MV-4-11 (cell line): ENCODE measurements at regions not wholly inside any gene's neighbourhood (a gene's known extent, or its start where the extent isn't known, plus 50 kb on each side); places are given as distances from the start of the nearest gene placed in this dataset.

ENCODE experiments used
- DNase-seq: peaks from one replicate; lab custom pipeline; 2025; lab: John Stamatoyannopoulos, UW

DNA sequence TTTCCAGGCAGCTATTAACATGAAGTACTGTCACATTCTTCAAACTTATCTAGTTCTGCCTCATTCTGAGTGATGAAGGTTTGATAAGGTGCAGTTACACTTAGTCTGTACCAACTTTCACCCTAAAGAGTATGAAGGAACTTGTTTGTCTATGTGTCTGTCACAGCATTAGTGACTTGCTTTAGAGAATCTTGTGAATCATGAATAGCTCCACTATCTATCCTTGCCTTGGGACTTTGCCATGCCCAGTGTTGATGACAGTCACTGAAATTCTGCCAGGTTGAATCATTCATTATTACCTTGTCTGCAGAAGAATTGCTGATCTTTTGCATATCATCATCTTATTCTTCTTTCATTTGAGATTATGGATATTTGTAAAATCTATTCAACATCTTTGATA is 50.9 kb upstream of the A1CF start:
- DNase-seq, result no peak

DNA sequence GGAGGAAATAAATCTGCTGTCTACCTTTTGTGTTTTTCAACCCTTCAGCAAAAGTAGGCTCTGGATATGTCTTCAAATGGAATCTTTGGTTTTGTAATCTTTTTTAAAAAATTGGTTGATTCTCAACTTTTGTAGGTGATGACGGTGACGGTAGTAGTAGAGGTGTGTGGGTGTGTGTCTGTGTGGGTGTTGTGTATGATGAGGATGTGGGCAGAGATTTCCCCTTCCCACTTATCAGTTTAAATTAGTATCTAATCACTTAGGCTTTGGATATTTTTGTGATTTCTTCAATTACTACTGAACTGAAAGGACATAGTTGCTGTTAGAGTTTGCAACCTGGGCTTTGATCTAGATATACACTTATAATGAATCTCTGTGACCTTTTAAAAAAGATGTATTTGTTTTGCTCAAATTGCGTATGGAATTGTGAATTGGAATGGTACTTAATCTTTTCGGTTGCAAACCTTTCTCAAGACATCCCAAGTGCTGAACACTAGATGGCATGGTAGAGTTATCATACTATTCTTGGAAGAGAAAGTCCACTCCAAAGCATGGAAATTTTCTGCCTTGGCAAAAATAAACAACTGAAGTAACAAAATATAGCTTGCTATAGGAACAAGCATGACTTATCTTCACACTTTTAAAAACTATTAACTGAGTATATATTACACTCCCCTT is 51.9 kb upstream of the A1CF start:
- DNase-seq, result no peak

DNA sequence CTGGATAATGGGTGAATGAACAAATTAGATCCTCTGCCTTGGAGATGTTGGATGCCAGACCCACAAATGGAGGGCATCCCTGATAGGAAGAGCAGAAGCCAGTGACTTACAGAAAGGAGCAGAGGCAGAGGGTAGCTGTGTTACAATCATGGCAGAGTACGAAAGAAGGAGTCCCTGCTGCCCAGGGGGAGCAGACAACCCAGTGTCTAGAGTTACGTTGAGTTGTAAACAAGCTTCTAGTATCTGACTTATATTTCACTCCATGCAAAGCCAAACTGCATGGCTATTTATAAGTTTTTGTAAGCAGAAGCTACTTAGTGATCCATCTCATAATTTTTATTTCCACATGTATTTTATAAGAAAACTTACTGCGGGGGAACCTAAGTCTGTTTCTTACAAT is 56.2 kb upstream of the A1CF start:
- no peak for DNase-seq

DNA sequence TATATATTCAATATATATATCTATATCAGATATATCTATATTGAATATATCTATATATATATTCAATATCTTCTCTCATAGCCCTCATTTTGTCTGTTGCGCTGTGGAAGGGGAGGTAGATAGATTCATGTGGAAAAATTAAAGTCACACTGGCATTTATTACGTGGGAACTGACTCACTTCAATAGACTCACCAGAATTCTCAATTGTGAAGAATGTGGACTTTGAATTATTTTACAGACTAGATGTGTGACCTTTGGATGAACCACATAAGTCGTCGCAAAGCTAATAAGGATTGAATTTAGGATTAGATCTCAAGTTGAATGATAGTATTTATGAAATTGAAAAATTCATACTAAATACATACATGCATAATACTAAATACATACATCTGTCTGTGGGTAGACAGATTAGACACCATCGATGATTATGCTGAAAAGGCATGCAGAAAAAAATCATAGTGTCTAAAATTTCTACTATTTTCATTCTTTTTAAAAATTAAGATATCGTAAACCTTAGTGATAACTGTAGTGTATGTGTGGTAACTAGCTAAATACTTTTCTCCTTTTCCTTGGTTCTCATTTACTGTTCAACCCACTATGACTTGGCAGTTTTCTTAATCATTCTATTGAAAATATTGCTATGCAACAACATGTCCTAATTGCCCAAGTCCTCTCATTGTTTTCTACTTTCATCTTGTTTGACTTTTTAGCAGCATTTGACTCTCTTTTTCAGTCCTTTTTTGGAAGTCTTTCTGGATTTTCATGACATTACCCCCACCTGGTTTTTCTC is 61.8 kb upstream of the A1CF start:
- DNase-seq, result no peak

DNA sequence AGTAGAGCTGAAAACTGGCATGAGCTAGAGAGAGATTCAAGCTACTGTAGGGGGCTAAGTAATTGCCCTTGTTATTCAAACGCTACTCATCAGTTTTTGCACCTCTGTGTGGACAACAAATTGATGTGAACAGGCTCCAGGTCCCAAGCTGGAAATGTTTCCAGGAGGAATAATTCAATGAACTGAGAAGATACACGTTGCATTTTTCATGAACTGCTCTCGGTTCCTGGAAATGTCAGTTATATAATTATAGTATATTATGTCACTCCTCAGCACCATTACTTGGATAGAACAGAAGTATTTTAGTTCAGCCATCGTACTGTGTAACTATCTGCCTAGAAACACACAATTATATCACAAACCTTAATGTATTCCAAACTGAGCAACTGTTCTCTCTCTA is 65.9 kb upstream of the A1CF start:
- no peak for DNase-seq

DNA sequence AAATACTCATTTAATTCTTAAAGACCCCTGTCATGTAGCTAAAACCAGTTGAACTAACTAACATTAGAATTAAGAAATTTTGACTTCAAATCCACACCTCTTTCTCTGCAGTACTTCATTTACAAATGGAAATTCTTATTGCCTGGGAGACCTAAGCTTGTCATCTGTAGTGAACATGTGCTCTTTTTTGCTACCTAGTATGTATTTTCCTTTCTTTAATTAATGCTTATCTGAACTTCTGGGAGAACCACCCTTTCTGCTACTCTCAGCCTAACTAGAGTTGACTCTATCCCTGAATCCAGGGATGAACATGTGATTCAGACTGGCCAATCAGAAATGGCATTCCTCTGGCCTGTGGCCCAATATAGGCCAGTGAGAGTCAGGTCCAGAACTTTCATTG is 75.9 kb upstream of the A1CF start:
- no peak for DNase-seq

DNA sequence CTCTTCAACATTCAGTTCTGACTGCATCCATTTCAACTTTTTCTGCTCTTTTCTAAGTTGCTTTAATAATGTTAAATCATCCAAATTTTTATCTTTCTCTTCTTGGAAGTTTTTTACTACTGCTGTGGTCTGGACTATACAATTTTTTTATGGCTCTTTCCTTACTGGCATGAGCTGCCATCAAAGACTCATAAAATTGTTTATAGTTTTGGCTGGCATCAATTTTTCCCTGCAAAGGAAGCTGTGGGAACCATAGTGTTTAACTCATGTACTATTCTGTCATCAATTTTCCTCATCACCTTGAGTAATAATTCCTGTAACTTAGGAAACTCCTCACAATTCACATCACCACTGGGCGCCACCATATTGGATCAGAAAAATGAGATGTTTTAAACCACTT is 77.6 kb upstream of the A1CF start:
- DNase-seq, result no peak

DNA sequence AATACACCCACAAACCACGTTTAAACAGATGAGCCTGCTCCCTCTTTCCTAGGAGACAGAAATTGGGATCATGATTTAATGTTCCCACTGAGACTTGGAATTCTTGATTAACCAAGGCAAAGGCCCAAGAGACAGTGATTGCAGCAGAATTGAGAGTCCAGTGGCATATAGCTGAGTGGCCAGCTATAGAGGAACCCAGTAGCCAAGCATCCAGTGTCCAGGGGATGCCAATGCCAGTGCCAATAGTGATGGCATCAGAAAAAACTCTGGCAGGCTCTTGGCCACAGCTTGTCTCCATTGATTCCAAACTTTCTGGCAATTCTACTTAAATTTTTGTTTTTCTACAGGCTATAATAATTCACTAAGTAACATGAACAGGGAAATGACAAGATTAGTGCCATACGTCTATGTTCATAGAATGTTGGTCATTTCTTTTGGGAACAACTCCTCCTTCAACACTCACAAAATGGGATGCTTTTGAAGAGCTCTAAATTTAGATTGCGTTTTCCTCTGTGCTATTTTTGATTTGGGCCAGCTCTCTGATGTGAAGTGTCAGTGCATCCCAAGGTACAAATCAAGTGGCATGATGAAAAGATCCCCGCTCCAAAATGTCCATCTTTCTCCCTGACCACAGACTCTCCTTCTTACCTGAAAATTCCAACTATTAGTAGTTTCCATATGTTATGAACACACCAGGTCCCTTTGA is 83.1 kb upstream of the A1CF start:
- no peak for DNase-seq

DNA sequence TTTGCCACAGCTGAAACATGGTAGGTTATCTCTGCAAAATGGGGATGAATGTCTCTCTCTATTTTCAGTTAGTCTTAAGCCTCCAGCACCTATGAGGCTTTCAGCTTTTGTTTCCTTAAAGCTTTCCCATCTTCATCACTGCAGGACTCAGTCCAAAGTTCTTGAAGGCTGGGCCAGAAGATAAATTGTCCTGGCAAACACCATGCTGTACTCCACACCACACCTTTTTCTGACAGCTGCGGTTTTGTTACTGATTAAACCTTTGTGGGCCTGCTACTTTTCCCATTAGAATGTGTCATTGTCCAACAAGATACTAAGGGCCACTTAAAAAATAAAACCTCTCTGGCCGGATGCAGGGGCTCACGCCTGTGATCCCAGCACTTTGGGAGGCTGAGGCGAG is 87.2 kb upstream of the A1CF start:
- DNase-seq, result no peak

DNA sequence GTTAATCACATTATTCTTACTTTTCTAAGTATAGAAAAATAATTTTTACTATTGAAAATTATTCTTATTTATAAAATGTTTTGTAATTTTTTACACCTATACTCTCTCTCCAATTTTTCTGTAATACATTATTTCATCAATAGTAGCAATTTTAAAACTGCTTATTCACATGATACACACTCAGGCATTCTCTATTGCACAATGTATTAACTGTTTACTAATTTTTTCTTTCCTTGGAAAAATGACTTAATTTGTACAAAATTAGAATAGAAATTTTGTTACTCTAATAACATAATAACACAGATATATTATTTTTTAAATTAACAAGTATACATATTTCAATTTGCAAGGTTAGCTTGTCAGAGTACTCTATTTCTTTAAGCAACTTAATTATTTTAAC is 92.9 kb upstream of the PRKG1 start:
- DNase-seq, result no peak

DNA sequence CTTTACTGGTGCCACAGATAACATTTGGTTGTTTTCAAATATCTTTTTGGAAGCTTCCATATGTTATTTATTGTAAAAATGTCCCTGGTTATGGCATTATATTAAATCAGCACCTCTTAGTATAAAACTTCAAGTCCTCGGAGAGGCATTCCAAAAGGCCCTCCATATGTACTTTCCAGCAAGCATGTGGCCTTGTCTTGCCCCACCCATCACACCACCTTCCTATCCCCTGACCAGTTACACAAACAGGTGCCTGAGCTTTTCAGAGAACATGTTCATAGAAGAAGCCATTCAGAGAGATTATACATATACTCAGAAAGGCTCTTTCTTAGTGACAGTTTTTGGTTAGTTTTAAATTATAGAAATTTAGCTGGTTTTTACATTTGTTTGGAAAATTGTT is 92.4 kb upstream of the PRKG1 start:
- DNase-seq, result no peak

DNA sequence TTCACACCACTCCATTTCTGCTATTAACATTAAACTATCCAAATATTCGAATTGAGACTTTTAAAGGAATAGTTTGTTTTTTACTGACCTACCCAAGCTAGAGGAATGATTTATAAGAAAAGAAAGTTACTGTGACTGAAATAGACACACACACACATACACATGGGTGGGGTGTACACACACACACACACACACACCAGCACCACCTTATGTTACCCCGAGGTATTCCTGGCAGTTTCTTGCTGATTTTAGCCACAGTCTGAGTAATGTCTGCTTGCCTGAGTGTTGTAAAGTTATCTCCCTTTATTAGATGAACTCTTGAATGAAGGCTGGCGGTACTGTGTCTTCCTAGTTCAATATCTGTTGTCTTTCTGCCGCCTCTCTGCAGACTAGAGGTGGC is 91.3 kb upstream of the PRKG1 start:
- no peak for DNase-seq

DNA sequence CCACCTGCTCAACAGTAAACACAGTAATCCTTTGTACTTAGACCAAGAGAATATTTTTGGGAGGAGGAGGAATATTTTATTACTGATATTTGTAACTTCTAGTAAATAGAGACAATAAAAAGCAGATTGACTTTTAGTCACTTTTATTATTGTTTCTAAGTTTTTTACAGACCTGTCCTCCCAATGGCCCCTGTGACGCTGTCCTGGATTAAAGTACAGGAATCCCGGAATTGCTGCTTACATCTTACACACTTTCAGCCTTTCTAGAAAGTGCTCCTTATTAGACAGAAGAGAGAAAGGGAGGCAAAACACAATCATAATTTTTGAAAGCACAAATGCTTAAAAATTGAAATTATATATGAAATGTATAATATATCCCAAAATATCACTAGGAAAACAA is 86.4 kb upstream of the PRKG1 start:
- DNase-seq, result no peak

DNA sequence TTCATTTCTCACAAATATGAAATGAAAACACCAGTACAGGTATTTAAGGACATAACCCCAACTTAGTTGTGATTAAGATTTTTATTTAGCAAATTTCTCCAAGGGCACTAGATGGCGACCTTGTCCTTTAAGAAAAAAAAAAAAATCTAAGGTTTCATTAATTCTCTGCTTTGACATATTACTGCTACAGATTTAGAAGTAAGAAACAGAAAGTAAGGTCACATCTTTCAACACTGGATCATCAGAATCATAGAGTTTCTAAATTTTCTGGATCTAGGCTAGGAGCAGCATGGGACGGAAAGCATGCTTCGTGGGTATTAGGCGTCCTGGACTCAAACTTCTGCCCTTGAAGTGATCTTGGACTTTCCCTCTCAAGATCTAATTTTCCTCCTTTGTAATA is 85.5 kb upstream of the PRKG1 start:
- DNase-seq, result no peak

DNA sequence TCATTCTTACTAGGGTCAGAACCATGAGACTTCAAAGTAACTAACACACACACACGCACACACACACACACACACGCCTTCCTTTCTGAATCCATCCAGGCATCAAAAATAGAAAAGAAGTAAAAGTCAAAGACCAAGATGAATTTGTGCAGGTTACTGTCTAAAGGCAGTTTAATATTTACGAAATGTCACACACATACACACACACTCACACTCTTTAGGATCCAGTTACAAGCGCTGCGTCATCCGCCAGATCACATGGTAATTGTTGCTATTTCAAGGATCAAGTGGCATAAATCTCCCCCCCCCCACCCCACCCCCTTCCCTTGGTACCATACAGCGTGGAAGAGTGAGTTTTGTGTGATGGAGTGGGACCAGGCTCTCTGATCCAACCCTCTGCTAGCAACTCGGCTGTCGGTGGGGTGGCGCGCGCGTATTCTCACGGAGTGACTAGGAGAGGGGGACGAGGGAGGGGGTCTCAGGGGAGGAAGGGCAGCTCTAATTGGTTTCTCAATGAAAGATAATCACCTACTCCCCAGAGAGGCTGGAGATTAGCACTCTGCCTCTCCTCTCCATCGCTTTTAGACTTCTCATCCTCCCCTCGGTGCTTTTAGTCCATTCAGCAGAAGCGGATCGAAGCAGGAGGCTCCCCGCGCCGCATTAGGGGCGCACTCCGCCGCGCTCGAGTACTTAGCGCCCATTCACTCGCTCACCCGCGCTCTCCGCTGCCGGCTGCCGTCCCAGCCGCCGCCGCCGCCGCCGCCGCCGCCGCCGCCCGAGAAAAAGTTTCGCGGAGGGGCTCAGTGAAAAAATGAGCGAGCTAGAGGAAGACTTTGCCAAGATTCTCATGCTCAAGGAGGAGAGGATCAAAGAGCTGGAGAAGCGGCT is 83.5 kb upstream of the PRKG1 start:
- no peak for DNase-seq

DNA sequence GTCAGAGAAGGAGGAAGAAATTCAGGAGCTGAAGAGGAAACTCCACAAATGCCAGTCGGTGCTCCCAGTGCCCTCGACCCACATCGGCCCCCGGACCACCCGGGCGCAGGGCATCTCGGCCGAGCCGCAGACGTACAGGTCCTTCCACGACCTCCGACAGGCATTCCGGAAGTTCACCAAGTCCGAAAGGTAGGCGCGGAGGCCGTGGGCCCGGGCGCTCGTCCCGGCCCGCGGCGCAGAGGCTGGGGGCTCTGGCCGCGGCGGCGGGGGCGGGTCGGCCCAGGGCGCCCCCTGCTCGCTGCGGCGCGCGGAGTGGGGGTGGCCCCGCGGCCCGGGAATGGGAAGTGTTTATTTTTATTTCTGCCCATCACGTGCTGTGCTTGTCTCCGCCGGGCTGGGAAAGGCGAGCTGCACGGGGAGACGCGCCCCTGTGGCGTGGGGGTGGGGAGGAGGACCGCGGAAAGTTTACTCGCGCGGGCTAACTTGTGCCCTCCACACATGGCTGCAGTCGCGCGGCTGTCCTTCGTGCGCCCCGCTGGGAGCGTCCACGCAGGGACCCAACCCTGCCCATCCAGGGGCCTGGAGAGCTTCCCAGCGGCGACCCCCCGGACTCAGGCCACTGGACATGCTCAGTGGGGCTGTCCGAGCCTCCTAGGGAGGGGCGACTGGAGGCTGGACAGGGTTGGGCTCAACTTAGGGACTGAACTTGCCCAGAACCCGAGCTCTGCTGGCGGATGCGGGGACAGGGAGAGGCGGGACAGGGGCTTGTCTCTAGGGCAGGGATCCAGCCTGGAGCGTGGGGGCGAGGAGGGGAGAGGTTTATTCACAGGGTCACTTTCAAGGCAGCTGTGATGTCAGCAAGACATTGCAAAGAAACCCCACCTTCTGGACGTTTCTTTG is 82.6 kb upstream of the PRKG1 start:
- DNase-seq, result no peak

DNA sequence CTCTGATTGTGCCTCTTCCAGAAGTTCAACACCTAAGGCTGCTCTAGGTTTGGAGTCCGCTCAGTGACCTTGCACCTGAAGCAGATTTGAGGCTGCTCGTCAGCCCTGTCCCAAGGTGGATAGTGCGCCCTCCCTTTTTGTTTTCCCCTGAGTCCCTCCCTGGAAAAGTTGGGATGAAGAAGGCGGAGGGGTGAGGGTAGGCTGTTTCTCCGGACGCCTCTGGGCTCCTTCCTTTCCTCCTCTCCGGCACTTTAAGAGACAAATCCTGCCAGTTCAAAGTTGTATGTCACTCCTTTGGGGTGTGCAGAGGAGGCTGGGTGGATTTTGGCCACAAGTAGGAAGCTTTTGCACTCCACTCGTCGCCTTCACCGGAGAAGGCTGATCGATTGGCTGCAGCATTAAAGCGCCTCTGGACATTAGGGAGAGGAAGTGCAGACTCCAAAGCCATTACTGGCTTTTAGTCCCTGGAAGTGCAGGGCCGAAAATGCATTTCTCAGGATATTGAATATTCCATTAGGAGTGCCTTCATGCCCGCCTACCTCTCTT is 81.9 kb upstream of the PRKG1 start:
- DNase-seq, result no peak

DNA sequence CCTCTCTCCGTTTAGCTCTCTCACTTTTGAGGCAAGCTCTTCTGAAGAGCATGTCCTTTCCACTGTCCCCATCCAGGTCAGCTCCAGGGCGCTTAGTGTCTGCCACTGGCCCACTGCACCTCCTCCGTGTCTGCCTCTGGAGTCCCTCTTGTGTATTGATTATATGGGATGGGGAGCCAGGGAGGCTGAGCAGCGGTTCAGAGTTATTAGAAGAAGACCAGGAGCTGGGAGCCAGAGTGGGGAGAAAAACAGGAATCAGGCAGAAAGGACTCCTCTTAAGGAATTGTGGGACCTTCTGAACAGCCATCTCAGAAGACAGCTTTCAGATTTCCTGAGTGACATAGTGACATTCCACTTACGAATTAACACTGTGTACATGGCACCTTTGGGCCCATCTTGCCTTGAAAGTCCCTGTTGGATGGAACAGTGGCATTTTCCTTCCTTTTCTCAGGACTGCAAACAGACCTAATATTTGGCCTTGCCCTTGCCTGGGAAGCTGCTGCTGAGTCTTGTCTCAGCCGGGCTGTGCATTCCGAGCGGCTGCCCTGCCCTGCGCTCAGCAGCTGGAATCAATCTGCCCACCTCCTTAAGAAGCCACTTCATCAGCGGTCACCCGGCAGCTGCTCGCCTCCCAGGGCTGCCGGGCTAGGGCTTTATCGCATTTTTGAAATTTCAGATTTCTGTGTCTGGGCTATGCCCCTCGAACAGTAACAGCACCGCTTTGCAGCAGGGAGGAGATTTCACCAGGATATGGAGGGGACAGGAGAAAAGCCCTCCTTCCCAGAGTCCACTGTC is 81.1 kb upstream of the PRKG1 start:
- no peak for DNase-seq

DNA sequence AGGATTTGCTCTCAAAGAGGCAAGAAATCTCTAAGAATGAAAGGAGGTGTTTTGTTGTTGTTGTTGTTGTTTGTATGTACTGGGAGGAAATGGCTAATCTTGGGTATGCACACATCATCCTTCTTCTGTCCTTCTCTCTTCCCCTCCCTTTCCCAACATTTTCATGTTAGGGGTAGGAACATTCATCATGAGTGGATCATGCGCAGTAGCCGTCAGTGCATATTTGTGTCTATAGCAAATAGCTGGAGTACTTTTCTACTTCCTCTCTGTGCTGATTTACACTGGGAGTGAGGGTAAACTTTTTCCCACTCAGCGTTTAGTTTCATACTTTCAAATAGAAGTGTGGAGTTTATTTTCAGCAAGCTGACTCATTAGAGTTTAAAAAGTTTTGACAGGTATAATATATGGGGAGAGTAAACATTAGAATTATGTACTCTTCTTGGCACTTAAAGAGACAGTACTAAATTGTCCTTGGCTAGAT is 80.5 kb upstream of the PRKG1 start:
- DNase-seq, result no peak

DNA sequence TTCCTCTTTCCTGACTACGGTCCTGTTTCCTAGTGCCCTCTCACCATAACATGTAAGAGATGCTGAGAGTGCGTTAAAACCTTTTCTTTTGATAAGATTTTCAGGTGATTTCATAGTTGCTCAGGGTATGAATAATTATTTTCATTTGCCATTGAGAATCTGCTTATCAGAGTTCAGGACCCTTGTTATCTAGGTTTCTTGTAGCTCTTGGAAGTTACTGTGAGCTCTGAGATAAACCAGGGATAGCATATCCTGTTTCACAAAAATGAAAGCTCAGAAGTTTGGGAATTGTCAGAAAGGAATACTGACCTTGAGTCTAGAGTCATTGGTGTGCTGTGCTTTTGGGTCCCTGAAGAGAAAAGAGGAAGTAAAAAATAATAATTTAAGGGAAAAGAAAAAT is 76.8 kb upstream of the PRKG1 start:
- DNase-seq, result no peak
